ENCODE measurements at regions not wholly inside any gene's neighbourhood (a gene's known extent, or its start where the extent isn't known, plus 50 kb on each side); places are given as distances from the start of the nearest gene placed in this dataset.

GRCh38 chr4:82213485-82214417, 160.0 kb downstream of the HNRNPD start:
- FAIRE-seq (no peak), DNase-seq (ENCODE audit: insufficient read length) (no peak)

GRCh38 chr4:82201805-82202641, 171.8 kb downstream of the HNRNPD start:
- TF ChIP-seq POLR2A (IDR thresholded peaks at IDR 0.05; ENCODE audit: low read depth, low read length): no peak
- TF ChIP-seq TAF1 (IDR thresholded peaks at IDR 0.05; ENCODE audit: borderline replicate concordance, low read depth, low read length): no peak
- no peak for TF ChIP-seq POLR2AphosphoS5 (IDR thresholded peaks at IDR 0.05; ENCODE audit: low read depth, low read length)
- FAIRE-seq: peak; percentile 5
- no peak for DNase-seq (ENCODE audit: insufficient read length)

More at GRCh38 chr4:82213485-82214417, 160.0 kb downstream of the HNRNPD start:
- no peak for TF ChIP-seq POLR2AphosphoS5 (IDR thresholded peaks at IDR 0.05; ENCODE audit: low read depth, low read length)
- no peak for TF ChIP-seq POLR2A (IDR thresholded peaks at IDR 0.05; ENCODE audit: low read depth, low read length)
- TF ChIP-seq TAF1 (IDR thresholded peaks at IDR 0.05; ENCODE audit: borderline replicate concordance, low read depth, low read length): no peak

- FAIRE-seq (no peak), DNase-seq (ENCODE audit: insufficient read length) (no peak)
- no peak for TF ChIP-seq TAF1 (IDR thresholded peaks at IDR 0.05; ENCODE audit: borderline replicate concordance, low read depth, low read length)
- no peak for TF ChIP-seq POLR2A (IDR thresholded peaks at IDR 0.05; ENCODE audit: low read depth, low read length)
- no peak for TF ChIP-seq POLR2AphosphoS5 (IDR thresholded peaks at IDR 0.05; ENCODE audit: low read depth, low read length)
Observed at GRCh38 chr4:82201303-82201702, 172.5 kb downstream of the HNRNPD start.

DNA sequence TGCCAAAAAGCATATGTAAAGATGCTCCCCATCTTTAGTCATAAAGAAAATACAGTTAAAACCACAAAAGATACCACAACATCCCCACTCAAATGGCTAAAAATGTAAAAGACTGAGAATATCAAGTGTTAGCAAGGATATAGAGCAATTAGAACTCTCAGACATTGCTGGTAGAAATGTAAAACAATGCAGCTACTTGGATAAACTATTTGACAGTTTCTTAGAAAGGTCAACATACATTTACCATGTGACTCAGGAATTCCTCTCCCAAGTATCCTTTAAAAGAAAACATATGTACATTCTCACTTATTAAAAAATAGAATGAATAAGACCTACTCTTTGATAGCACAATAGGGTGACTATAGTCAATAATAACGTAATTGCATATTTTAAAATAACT, 173.7 kb downstream of the HNRNPD start:
- DNase-seq (ENCODE audit: insufficient read length) (no peak), FAIRE-seq (no peak)
- TF ChIP-seq POLR2A (IDR thresholded peaks at IDR 0.05; ENCODE audit: low read depth, low read length) (no peak), POLR2AphosphoS5 (IDR thresholded peaks at IDR 0.05; ENCODE audit: low read depth, low read length) (no peak), TAF1 (IDR thresholded peaks at IDR 0.05; ENCODE audit: borderline replicate concordance, low read depth, low read length) (no peak)

DNA sequence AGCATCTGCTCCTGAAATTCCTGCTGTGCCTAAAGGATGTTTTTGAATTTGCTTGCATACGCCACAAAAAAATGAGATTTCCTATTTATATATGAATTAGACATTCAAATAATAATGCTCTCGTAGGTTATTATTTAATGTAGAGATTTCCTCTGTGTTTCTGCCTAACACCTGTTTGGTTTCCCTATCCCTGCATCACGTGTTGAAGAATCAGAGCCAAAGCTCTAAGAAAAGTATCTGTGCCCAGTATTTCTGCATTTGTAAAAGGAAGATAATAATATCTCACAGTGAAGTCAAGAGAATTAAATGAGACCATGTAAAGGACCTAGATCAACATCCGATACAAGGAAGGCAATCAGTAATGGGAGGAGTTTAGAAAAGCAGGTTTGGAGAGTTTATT, 179.5 kb downstream of the HNRNPD start:
- no peak for TF ChIP-seq TAF1 (IDR thresholded peaks at IDR 0.05; ENCODE audit: borderline replicate concordance, low read depth, low read length)
- TF ChIP-seq POLR2A (IDR thresholded peaks at IDR 0.05; ENCODE audit: low read depth, low read length): no peak
- no peak for TF ChIP-seq POLR2AphosphoS5 (IDR thresholded peaks at IDR 0.05; ENCODE audit: low read depth, low read length)
- no peak for FAIRE-seq

DNA sequence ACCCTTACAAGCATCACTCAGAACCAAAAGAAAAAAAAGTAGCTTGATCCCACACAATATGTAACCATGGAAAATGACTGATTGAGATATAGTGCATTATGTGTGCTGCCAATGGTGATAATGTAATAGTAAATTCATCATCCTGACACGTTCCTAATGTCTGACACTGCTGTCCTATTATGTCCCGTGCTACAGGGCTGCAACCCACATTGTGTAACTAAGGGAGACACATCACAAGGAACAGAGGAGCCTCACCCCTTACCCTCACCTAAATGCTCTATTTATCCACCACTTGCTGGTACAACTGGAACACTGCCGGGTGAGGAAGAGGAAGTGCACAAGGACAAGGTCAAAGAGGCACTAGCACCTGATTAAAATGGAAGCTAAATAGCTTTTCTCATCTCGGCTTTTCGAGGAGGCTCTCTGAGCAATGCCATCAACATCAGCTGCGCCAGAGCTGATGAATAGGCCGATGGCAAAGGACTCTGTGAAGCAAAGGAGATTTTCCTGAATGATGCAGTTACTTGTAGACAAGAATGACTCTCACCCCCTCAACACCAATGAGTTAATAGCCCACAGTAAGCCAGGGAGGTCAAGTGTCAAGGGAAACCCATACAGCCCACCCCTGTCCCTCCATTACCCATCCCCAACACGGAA, 181.6 kb downstream of the HNRNPD start:
- TF ChIP-seq TAF1 (IDR thresholded peaks at IDR 0.05; ENCODE audit: borderline replicate concordance, low read depth, low read length) (no peak), POLR2A (IDR thresholded peaks at IDR 0.05; ENCODE audit: low read depth, low read length) (no peak)
- FAIRE-seq (no peak), DNase-seq (ENCODE audit: insufficient read length) (no peak)

More for the DNA sequence above, 179.5 kb downstream of the HNRNPD start:
- no peak for DNase-seq (ENCODE audit: insufficient read length)

DNA sequence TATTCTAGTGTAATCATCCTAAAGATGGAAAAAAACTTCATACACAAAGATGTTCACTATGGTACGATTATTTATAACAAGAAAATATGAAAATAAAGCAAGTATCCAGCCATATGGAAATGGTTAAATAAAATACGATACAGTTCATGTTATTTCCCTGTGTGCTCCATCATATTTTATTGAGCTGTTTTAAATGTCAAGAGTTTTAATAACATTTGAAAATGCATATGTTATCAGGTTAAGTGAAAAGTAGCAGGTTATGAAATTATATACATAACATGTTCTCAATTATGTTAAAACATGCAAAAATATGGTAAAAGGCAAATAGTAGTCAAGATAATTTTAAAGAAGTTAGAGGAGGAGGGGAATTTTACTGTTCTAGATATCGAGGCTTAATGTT, 192.0 kb downstream of the HNRNPD start:
- DNase-seq (ENCODE audit: insufficient read length) (no peak), FAIRE-seq (no peak)
- no peak for TF ChIP-seq POLR2AphosphoS5 (IDR thresholded peaks at IDR 0.05; ENCODE audit: low read depth, low read length)
- no peak for TF ChIP-seq POLR2A (IDR thresholded peaks at IDR 0.05; ENCODE audit: low read depth, low read length)
- no peak for TF ChIP-seq TAF1 (IDR thresholded peaks at IDR 0.05; ENCODE audit: borderline replicate concordance, low read depth, low read length)

DNA sequence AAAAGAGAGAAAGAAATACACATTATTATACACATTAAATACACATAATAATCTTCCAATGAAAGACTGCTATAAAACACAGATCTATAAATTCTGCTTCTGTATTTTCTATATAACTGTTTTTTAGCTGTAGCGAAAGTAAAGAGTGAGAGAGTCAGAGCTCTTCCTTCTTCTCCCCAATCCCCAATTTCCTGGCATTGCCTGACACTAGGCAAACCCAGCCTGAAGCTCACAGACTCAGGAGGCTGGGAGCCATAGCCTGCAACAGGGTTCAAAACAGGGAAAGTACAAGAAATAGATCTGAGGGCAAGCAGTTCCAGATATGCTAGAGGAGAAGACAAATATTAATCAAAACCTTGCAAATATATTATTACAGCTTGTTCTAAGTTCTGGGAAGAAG, 201.6 kb downstream of the HNRNPD start:
- FAIRE-seq (no peak), DNase-seq (ENCODE audit: insufficient read length) (no peak)
- no peak for TF ChIP-seq POLR2A (IDR thresholded peaks at IDR 0.05; ENCODE audit: low read depth, low read length)
- no peak for TF ChIP-seq POLR2AphosphoS5 (IDR thresholded peaks at IDR 0.05; ENCODE audit: low read depth, low read length)
- TF ChIP-seq TAF1 (IDR thresholded peaks at IDR 0.05; ENCODE audit: borderline replicate concordance, low read depth, low read length): no peak

GRCh38 chr4:82171531-82172155, 202.1 kb downstream of the HNRNPD start:
- FAIRE-seq (no peak), DNase-seq (ENCODE audit: insufficient read length) (no peak)
- TF ChIP-seq POLR2A (IDR thresholded peaks at IDR 0.05; ENCODE audit: low read depth, low read length) (no peak), POLR2AphosphoS5 (IDR thresholded peaks at IDR 0.05; ENCODE audit: low read depth, low read length) (no peak), TAF1 (IDR thresholded peaks at IDR 0.05; ENCODE audit: borderline replicate concordance, low read depth, low read length) (no peak)

- FAIRE-seq: no peak
- TF ChIP-seq POLR2A (IDR thresholded peaks at IDR 0.05; ENCODE audit: low read depth, low read length): no peak
- DNase-seq (ENCODE audit: insufficient read length): no peak
Observed at GRCh38 chr4:82149750-82150149, 224.0 kb downstream of the HNRNPD start.

GRCh38 chr4:82145850-82146249, 227.9 kb downstream of the HNRNPD start:
- DNase-seq (ENCODE audit: insufficient read length) (no peak), FAIRE-seq (no peak)
- no peak for TF ChIP-seq POLR2AphosphoS5 (IDR thresholded peaks at IDR 0.05; ENCODE audit: low read depth, low read length)
- TF ChIP-seq POLR2A (IDR thresholded peaks at IDR 0.05; ENCODE audit: low read depth, low read length): no peak
- no peak for TF ChIP-seq TAF1 (IDR thresholded peaks at IDR 0.05; ENCODE audit: borderline replicate concordance, low read depth, low read length)
